Activated CD8-positive, alpha-beta T cell treated with anti-CD3 and anti-CD28 coated beads for 36 hours (primary cell): ENCODE measurements at regions not wholly inside any gene's neighbourhood (a gene's known extent, or its start where the extent isn't known, plus 50 kb on each side); places are given as distances from the start of the nearest gene placed in this dataset.
"Not testable (repeated sequence)": the region's sequence is repeated elsewhere in the genome, so short reads cannot be mapped to it uniquely, and the experiment has no call there.

Source experiments
- ATAC-seq: fragments of 200-7000 bp; cut with Tn5 transposase; one replicate; pipeline ENCODE4 v1.10.0; 2021; ENCODE audit warnings: mild to moderate bottlenecking, moderate library complexity
- CTCF ChIA-PET: fragments of 350-600 bp; sonication (Branson Sonifier 250); formaldehyde crosslinking; loops from one replicate; lab custom pipeline; 2021; ENCODE audit warnings: antibody characterized with exemption; lab: Charles Lee
- POLR2A ChIA-PET: fragments of 350-600 bp; sonication (Branson Sonifier 250); formaldehyde crosslinking; loops from one replicate; lab custom pipeline; 2021; ENCODE audit warnings: antibody characterized with exemption; lab: Charles Lee
- DNase-seq: peaks from one replicate; pipeline ENCODE4 v3.0.0-alpha.2; 2020
- H3K27ac Mint-ChIP-seq: one replicate; pipeline ENCODE4 v1.8.0; 2021; ENCODE audit warnings: mild to moderate bottlenecking, mixed read lengths
- H3K27me3 Mint-ChIP-seq: one replicate; pipeline ENCODE4 v1.8.0; 2021; ENCODE audit warnings: mixed read lengths
- H3K36me3 Mint-ChIP-seq: one replicate; pipeline ENCODE4 v1.8.0; 2021; ENCODE audit warnings: low read depth, mixed read lengths
- H3K4me1 Mint-ChIP-seq: one replicate; pipeline ENCODE4 v1.8.0; 2021; ENCODE audit warnings: low read depth, mixed read lengths
- H3K4me3 Mint-ChIP-seq: one replicate; pipeline ENCODE4 v1.8.0; 2021; ENCODE audit warnings: mild to moderate bottlenecking, moderate library complexity, mixed read lengths
- H3K9me3 Mint-ChIP-seq: one replicate; pipeline ENCODE4 v1.8.0; 2021; ENCODE audit warnings: mixed read lengths
- intact Hi-C: fragments of 100-400 bp; cut with micrococcal nuclease; formaldehyde crosslinking; loops from one replicate; pipeline ENCODE4 v1.10.0; 2022
- TF ChIP-seq, protein P1 (sequence below): fragments of 200-600 bp; IDR thresholded peaks from one replicate; pipeline ENCODE4 v1.8.0; 2022; ENCODE audit warnings: antibody characterized with exemption, mild to moderate bottlenecking

GRCh38 chr1:173362543-173362942, 114.6 kb upstream of the PRDX6 start:
- H3K4me3 Mint-ChIP-seq = no peak overlapping the region
- ATAC-seq = no peak
- CTCF ChIA-PET = interaction anchor here (1.0 kb wide), 1 partner anchor 106 kb away, joined by 3 read pairs; no protein-coding TSS in a partner anchor

GRCh38 chr1:173364827-173365226, 112.3 kb upstream of the PRDX6 start:
- peaks cover 3% of the 10 kb centered on the region for H3K9me3 Mint-ChIP-seq
- H3K4me3 Mint-ChIP-seq = no peak overlapping the region
- no peaks in the 10 kb centered on the region for H3K27me3 Mint-ChIP-seq
- POLR2A ChIA-PET = no interaction called here
- no peak overlapping the region for H3K27ac Mint-ChIP-seq
- H3K36me3 Mint-ChIP-seq = peaks cover 4% of the 10 kb centered on the region
- ATAC-seq (no peak), DNase-seq (no peak)
- CTCF ChIA-PET = no interaction called here
- peaks cover 14% of the 10 kb centered on the region for H3K4me1 Mint-ChIP-seq
- intact Hi-C loops = no loop called here
- TF ChIP-seq, protein P1, sequence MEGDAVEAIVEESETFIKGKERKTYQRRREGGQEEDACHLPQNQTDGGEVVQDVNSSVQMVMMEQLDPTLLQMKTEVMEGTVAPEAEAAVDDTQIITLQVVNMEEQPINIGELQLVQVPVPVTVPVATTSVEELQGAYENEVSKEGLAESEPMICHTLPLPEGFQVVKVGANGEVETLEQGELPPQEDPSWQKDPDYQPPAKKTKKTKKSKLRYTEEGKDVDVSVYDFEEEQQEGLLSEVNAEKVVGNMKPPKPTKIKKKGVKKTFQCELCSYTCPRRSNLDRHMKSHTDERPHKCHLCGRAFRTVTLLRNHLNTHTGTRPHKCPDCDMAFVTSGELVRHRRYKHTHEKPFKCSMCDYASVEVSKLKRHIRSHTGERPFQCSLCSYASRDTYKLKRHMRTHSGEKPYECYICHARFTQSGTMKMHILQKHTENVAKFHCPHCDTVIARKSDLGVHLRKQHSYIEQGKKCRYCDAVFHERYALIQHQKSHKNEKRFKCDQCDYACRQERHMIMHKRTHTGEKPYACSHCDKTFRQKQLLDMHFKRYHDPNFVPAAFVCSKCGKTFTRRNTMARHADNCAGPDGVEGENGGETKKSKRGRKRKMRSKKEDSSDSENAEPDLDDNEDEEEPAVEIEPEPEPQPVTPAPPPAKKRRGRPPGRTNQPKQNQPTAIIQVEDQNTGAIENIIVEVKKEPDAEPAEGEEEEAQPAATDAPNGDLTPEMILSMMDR = no peak

More at GRCh38 chr1:173362543-173362942, 114.6 kb upstream of the PRDX6 start:
- H3K27ac Mint-ChIP-seq = no peak overlapping the region
- POLR2A ChIA-PET = no interaction called here
- peaks cover 14% of the 10 kb centered on the region for H3K4me1 Mint-ChIP-seq
- H3K36me3 Mint-ChIP-seq = no peaks in the 10 kb centered on the region
- peaks cover 1% of the 10 kb centered on the region for H3K9me3 Mint-ChIP-seq
- intact Hi-C loops = no loop called here
- no peaks in the 10 kb centered on the region for H3K27me3 Mint-ChIP-seq
- TF ChIP-seq, protein P1 = no peak
- no peak for DNase-seq

DNA sequence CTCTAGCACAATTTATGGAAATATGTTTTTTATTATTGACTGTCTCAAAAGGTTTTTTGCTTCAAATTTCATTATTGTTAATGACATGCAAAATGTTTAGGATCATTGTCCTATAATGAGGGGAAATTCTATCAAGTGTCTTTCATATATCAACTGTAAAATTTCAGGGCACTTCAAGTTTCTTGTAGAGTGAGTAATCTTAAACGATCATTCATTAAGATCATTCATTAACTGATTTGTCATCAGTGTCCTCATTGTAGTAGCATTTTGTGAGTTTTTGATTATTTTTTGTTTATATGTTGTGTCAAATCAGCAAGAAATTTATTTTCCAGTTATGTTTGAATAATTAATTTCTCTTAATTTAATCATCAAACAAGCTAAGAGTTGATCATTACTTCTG, 111.8 kb upstream of the PRDX6 start:
- TF ChIP-seq, protein P1 = no peak
- no peak for DNase-seq
- no peaks in the 10 kb centered on the region for H3K27me3 Mint-ChIP-seq
- no peak overlapping the region for H3K27ac Mint-ChIP-seq
- CTCF ChIA-PET = no interaction called here
- ATAC-seq = no peak
- intact Hi-C loops = no loop called here
- H3K36me3 Mint-ChIP-seq = peaks cover 4% of the 10 kb centered on the region
- POLR2A ChIA-PET = no interaction called here
- H3K4me1 Mint-ChIP-seq = peaks cover 9% of the 10 kb centered on the region
- no peak overlapping the region for H3K4me3 Mint-ChIP-seq
- peaks cover 3% of the 10 kb centered on the region for H3K9me3 Mint-ChIP-seq

GRCh38 chr1:173367136-173367535, 110.0 kb upstream of the PRDX6 start:
- TF ChIP-seq, protein P1 = no peak
- peaks cover 3% of the 10 kb centered on the region for H3K9me3 Mint-ChIP-seq
- DNase-seq (no peak), ATAC-seq (no peak)
- no peaks in the 10 kb centered on the region for H3K27me3 Mint-ChIP-seq
- H3K4me1 Mint-ChIP-seq = no peaks in the 10 kb centered on the region
- ChIA-PET POLR2A (interaction anchor here (0.9 kb wide), 1 partner anchor 9 kb away, joined by 3 read pairs; no protein-coding TSS in a partner anchor), CTCF (interaction anchor here (1.2 kb wide), 1 partner anchor 19 kb away, joined by 3 read pairs; no protein-coding TSS in a partner anchor)
- no peak overlapping the region for H3K4me3 Mint-ChIP-seq
- peaks cover 4% of the 10 kb centered on the region for H3K36me3 Mint-ChIP-seq
- intact Hi-C loops = no loop called here
- no peak overlapping the region for H3K27ac Mint-ChIP-seq

DNA sequence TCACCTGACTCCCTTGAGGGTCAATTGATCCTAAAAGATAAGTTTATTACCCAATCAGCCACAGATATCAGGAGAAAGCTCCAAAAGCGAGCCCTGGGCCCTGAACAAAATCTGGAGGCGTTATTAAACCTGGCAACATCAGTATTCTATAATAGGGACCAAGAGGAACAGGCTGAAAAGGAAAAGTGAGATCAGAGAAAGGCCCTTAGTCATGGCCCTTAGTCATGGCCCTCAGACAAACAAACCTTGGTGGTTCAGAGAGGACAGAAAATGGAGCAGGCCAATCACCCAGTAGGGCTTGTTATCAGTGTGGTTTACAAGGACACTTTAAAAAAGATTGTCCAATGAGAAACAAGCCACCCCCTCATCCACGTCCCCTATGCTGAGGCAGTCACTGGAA, 106.5 kb upstream of the PRDX6 start:
- H3K4me3 Mint-ChIP-seq, intact Hi-C loops, H3K4me1 Mint-ChIP-seq, H3K9me3 Mint-ChIP-seq, H3K36me3 Mint-ChIP-seq, CTCF ChIA-PET, DNase-seq, ATAC-seq, H3K27me3 Mint-ChIP-seq, POLR2A ChIA-PET, H3K27ac Mint-ChIP-seq: not testable (repeated sequence)

DNA sequence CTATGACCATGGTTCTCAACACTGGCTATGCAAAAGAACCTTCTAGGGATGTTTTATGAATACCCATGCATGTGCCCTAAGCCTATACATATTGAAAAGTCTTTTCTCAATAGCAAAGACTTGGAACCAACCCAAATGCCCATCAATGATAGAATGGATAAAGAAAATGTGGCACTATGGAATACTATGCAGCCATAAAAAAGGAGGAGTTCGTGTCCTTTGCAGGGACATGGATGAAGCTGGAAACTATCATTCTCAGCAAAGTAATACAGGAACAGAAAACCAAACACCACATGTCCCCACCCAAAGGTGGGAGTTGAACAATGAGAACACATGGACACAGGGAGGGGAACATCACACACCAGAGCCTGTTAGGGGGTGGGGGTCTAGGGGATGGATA, 101.1 kb upstream of the PRDX6 start:
- DNase-seq, H3K27ac Mint-ChIP-seq, CTCF ChIA-PET, H3K4me1 Mint-ChIP-seq, POLR2A ChIA-PET, H3K4me3 Mint-ChIP-seq, H3K27me3 Mint-ChIP-seq, intact Hi-C loops, ATAC-seq: not testable (repeated sequence)
- peaks cover 11% of the 10 kb centered on the region for H3K36me3 Mint-ChIP-seq
- peaks cover 13% of the 10 kb centered on the region for H3K9me3 Mint-ChIP-seq
